Fibroblast of mammary gland (primary cell): ENCODE measurements at regions not wholly inside any gene's neighbourhood (a gene's known extent, or its start where the extent isn't known, plus 50 kb on each side); places are given as distances from the start of the nearest gene placed in this dataset.

ENCODE experiments used
- DNase-seq: peaks from one replicate; pipeline ENCODE4 v3.0.0-alpha.2; 2010; ENCODE audit warnings: low read depth
- H3K4me3 ChIP-seq: 2 replicates; pipeline ENCODE4 v1.5.1; 2011; ENCODE audit warnings: low read depth, mild to moderate bottlenecking, low read length, moderate library complexity; ENCODE audit not compliant: control insufficient read depth
- TF ChIP-seq, protein P1 (sequence below): conservative IDR thresholded peaks from 2 replicates; pipeline ENCODE4 v1.5.1; 2011; ENCODE audit warnings: low read depth, low read length, inconsistent platforms; ENCODE audit not compliant: control insufficient read depth, insufficient read depth

DNA sequence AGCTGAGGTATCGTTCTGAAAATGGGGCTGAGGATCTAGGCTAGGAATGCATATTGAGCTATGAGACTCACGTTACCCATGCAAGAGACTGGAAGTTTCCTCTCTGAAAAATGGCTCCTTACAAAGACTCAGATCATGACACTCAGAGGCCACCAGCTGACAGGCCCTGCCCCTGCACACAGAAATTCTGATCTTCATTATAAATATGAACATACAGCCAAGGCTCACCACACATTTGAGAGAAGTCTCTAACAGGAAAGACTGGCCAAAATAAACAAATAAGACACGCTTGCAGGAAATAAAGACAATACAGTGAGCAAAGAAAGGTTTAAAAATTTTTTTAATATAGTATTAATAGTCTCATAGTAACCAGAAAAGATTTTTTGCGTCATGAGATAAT lies 365.9 kb downstream of the NFIB start:
- no peak for DNase-seq
- TF ChIP-seq, protein P1, sequence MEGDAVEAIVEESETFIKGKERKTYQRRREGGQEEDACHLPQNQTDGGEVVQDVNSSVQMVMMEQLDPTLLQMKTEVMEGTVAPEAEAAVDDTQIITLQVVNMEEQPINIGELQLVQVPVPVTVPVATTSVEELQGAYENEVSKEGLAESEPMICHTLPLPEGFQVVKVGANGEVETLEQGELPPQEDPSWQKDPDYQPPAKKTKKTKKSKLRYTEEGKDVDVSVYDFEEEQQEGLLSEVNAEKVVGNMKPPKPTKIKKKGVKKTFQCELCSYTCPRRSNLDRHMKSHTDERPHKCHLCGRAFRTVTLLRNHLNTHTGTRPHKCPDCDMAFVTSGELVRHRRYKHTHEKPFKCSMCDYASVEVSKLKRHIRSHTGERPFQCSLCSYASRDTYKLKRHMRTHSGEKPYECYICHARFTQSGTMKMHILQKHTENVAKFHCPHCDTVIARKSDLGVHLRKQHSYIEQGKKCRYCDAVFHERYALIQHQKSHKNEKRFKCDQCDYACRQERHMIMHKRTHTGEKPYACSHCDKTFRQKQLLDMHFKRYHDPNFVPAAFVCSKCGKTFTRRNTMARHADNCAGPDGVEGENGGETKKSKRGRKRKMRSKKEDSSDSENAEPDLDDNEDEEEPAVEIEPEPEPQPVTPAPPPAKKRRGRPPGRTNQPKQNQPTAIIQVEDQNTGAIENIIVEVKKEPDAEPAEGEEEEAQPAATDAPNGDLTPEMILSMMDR: no peak
- H3K4me3 ChIP-seq: no peak overlapping the region

- no peak for DNase-seq
- TF ChIP-seq, protein P1: no peak
- no peak overlapping the region for H3K4me3 ChIP-seq
These were observed 370.8 kb downstream of the NFIB start for GRCh38 chr9:13943176-13943575.

DNA sequence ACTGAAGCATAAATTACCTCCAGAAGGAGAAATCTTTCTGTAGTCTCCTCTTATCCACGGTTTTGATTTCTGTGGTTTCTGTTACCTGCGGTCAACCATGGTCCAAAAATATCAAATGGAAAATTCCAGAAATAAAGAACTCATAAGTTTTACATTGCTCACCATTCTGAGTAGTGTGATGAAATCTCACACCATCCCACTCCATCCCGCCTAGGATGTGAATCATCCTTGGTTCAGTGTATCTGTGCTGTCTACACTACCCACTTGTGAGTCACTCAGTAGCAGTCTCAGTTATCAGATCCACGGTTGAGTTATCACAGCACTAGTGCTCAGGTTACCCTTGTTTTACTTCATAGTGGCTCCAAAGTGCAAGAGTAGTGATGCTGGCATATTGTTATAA lies 371.2 kb downstream of the NFIB start:
- TF ChIP-seq, protein P1: no peak
- H3K4me3 ChIP-seq: no peak overlapping the region
- DNase-seq: peak; percentile 98

GRCh38 chr9:13942201-13942600 lies 371.7 kb downstream of the NFIB start:
- H3K4me3 ChIP-seq: no peak overlapping the region
- TF ChIP-seq, protein P1: no peak
- DNase-seq: no peak

DNA sequence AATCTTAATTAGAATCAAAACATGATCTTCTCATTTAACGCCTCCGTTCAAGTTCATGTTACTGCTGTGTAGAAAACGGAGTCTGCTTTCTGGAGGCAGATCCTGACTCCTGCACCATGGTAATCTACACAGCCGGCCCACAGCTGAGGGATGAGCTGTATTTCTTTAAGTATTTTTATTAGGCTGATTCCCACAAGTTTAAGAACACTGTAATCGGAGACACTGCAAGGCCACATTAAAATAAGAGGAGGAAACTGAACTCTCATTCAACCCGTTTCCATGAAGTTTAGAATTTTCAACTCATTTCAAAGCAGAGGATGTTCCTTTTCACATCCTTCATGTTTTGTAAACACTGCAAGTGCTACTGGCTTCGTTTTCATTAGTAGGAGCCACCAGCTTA lies 372.2 kb downstream of the NFIB start:
- peak; percentile 53 for DNase-seq
- no peak overlapping the region for H3K4me3 ChIP-seq
- TF ChIP-seq, protein P1: no peak

DNA sequence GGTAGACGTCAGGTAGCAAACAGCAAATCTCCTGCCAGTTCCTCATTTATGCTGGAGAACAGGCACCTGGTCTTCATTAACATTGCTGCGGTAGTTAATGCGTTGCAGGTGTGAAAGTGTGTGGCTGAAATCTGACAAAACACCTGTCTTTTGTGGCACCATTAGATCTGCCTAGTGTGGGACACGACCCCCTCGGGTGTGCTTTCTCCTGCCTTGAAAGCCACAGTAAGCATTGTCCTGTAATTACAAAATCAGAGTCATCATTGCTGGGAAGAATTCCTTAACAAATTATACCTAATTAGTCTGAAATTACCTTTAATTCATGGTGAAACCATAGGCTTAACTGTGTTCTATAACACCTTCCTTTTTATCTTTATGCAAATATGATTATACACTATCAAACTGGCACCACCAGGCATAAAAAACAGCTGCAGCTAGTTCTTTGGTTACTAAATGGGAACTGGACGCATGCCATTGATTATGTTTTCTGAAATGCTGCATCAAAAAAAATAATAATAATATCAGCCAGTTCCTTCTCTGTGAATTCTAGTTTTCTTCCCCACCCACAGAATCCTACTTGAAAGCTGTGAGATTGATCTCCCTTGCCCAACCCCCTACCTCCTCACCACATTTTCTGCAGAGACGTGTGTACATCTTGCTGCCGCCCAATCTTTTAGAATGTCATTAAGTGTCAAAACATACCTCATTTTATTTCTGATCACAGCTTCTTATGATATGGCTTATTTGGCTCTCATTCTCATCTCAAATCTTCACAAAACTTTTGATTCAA lies 374.0 kb downstream of the NFIB start:
- peak; percentile 30 for DNase-seq
- H3K4me3 ChIP-seq: no peak overlapping the region
- TF ChIP-seq, protein P1: no peak
